ENCODE measurements at regions not wholly inside any gene's neighbourhood (a gene's known extent, or its start where the extent isn't known, plus 50 kb on each side); places are given as distances from the start of the nearest gene placed in this dataset.

DNA sequence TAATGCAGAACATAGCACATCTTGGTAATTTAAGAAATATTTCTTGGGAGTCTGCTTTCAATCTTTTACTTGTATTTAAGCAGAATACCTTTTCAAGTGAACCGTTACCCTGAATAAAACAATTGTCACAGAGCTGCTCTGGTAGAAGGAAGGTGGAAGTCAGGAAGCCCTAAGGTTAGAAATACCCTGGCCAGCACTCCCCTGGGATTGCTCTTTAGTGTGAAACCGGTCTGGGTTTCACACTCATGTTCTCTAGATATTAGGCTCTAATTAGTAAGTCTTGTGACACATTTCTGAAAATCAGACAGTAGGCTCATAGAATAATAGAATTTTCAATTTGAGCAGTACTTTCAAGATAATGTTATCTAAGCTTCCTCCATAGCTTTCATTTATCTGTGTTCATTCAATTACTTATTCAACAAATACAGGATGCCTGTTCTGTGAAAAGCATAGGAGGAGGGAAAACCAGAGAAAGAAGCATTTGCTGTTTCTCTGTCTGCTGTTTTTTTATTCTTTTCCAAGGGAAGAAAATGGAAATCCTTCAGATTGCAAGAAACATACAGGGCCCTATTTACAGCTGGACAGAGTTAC lies 825.5 kb downstream of the TLR4 start:
- Histone ChIP-seq H3K9me3 (replicated peaks; ENCODE audit: control insufficient read depth, insufficient read depth, low read length) (no peaks in the 10 kb centered on the region), H3K4me3 (no peak overlapping the region), H3K27ac (ENCODE audit: control insufficient read depth, insufficient read depth) (no peak overlapping the region), H3K36me3 (ENCODE audit: control insufficient read depth in 2 of 2, insufficient read depth in 2 of 2, low read length in 1 of 2) (no peaks in the 10 kb centered on the region), H2AFZ (ENCODE audit: control insufficient read depth, low read depth, low read length) (no peak overlapping the region), H3K27me3 (replicated peaks in 1 of 2; ENCODE audit: control insufficient read depth in 2 of 2, insufficient read depth in 2 of 2, low read length in 1 of 2) (no peaks in the 10 kb centered on the region), H3K79me2 (ENCODE audit: control insufficient read depth, insufficient read depth, low read length) (no peaks in the 10 kb centered on the region), H3K4me2 (ENCODE audit: control insufficient read depth, insufficient read depth) (no peak overlapping the region), H4K20me1 (ENCODE audit: control insufficient read depth, insufficient read depth) (no peaks in the 10 kb centered on the region), H3K4me1 (ENCODE audit: control insufficient read depth, insufficient read depth, low read length) (no peaks in the 10 kb centered on the region), H3K9ac (ENCODE audit: control insufficient read depth, insufficient read depth, low read length) (no peak overlapping the region)
- ChIA-PET RAD21 (ENCODE audit: unreplicated experiment) (interaction anchor here (2.0 to 3.0 kb wide), 2 partner anchors 10 to 24 kb away, joined by 8 to 9 read pairs; no protein-coding TSS in a partner anchor), SMC1A (ENCODE audit: uncharacterized antibody, unreplicated experiment) (interaction anchor here (0.6 to 2.1 kb wide), 7 partner anchors 10 to 807 kb away, joined by 3 to 9 read pairs (median 4); no protein-coding TSS in a partner anchor), CTCF (interaction anchor here (1.5 to 2.7 kb wide), 2 partner anchors 10 to 847 kb away, joined by 3 to 7 read pairs; no protein-coding TSS in a partner anchor), POLR2A (no interaction called here)
- intact Hi-C loops (cut with micrococcal nuclease; ENCODE audit: unreplicated experiment), result loop anchor here (1.0 kb wide), 1 partner anchor 134 kb away; no protein-coding TSS in a partner anchor
- 0% methylated on average over 2 of the region's 2 CpGs for WGBS (ENCODE audit: insufficient coverage, insufficient replicate concordance, low lambda C conversion rate, missing lambda C conversion rate)
- FAIRE-seq, result peak; percentile 64
- peak; percentile 95 for ATAC-seq
- in situ Hi-C loops (cut with MboI), result loop anchor here (10.0 kb wide), 1 partner anchor 755 kb away; no protein-coding TSS in a partner anchor
- BruUV-seq (replicated peaks), result no TSS peak
- DNase-seq (ENCODE audit: low read depth, low spot score), result peak; percentile 62
- no peak for TF ChIP-seq NFIC (IDR thresholded peaks at IDR 0.05; ENCODE audit: low read depth, low read length)
- TF ChIP-seq, protein P1, sequence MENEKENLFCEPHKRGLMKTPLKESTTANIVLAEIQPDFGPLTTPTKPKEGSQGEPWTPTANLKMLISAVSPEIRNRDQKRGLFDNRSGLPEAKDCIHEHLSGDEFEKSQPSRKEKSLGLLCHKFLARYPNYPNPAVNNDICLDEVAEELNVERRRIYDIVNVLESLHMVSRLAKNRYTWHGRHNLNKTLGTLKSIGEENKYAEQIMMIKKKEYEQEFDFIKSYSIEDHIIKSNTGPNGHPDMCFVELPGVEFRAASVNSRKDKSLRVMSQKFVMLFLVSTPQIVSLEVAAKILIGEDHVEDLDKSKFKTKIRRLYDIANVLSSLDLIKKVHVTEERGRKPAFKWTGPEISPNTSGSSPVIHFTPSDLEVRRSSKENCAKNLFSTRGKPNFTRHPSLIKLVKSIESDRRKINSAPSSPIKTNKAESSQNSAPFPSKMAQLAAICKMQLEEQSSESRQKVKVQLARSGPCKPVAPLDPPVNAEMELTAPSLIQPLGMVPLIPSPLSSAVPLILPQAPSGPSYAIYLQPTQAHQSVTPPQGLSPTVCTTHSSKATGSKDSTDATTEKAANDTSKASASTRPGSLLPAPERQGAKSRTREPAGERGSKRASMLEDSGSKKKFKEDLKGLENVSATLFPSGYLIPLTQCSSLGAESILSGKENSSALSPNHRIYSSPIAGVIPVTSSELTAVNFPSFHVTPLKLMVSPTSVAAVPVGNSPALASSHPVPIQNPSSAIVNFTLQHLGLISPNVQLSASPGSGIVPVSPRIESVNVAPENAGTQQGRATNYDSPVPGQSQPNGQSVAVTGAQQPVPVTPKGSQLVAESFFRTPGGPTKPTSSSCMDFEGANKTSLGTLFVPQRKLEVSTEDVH (IDR thresholded peaks at IDR 0.05; ENCODE audit: low read depth, partially characterized antibody), result no peak
- peak; percentile 41; the same call in 1 of the 2 replicates for TF ChIP-seq BMI1 (IDR thresholded peaks at IDR 0.05; ENCODE audit: borderline replicate concordance)
- TF ChIP-seq, protein P2, sequence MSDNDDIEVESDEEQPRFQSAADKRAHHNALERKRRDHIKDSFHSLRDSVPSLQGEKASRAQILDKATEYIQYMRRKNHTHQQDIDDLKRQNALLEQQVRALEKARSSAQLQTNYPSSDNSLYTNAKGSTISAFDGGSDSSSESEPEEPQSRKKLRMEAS (IDR thresholded peaks at IDR 0.05; ENCODE audit: low read depth, low read length), result no peak
- TF ChIP-seq, protein P3, sequence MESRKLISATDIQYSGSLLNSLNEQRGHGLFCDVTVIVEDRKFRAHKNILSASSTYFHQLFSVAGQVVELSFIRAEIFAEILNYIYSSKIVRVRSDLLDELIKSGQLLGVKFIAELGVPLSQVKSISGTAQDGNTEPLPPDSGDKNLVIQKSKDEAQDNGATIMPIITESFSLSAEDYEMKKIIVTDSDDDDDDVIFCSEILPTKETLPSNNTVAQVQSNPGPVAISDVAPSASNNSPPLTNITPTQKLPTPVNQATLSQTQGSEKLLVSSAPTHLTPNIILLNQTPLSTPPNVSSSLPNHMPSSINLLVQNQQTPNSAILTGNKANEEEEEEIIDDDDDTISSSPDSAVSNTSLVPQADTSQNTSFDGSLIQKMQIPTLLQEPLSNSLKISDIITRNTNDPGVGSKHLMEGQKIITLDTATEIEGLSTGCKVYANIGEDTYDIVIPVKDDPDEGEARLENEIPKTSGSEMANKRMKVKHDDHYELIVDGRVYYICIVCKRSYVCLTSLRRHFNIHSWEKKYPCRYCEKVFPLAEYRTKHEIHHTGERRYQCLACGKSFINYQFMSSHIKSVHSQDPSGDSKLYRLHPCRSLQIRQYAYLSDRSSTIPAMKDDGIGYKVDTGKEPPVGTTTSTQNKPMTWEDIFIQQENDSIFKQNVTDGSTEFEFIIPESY (IDR thresholded peaks at IDR 0.05), result no peak
- TF ChIP-seq NFXL1 (IDR thresholded peaks at IDR 0.05; ENCODE audit: borderline replicate concordance), result no peak
- TF ChIP-seq MXI1 (IDR thresholded peaks at IDR 0.05; ENCODE audit: low read depth, low read length), result no peak
- TF ChIP-seq ASH2L (IDR thresholded peaks at IDR 0.05; ENCODE audit: borderline replicate concordance, low read depth), result no peak
- no peak for TF ChIP-seq SREBF2 (IDR thresholded peaks at IDR 0.05; ENCODE audit: low read length)
- TF ChIP-seq, protein P4, sequence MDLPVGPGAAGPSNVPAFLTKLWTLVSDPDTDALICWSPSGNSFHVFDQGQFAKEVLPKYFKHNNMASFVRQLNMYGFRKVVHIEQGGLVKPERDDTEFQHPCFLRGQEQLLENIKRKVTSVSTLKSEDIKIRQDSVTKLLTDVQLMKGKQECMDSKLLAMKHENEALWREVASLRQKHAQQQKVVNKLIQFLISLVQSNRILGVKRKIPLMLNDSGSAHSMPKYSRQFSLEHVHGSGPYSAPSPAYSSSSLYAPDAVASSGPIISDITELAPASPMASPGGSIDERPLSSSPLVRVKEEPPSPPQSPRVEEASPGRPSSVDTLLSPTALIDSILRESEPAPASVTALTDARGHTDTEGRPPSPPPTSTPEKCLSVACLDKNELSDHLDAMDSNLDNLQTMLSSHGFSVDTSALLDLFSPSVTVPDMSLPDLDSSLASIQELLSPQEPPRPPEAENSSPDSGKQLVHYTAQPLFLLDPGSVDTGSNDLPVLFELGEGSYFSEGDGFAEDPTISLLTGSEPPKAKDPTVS (IDR thresholded peaks at IDR 0.05; ENCODE audit: low read depth, low read length), result no peak
- no peak for TF ChIP-seq TCF12 (IDR thresholded peaks at IDR 0.05; ENCODE audit: low read depth, low read length)
- TF ChIP-seq KDM1A (IDR thresholded peaks at IDR 0.05; ENCODE audit: borderline replicate concordance), result no peak
- TF ChIP-seq, protein P5, sequence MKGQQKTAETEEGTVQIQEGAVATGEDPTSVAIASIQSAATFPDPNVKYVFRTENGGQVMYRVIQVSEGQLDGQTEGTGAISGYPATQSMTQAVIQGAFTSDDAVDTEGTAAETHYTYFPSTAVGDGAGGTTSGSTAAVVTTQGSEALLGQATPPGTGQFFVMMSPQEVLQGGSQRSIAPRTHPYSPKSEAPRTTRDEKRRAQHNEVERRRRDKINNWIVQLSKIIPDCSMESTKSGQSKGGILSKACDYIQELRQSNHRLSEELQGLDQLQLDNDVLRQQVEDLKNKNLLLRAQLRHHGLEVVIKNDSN (IDR thresholded peaks at IDR 0.05; ENCODE audit: borderline replicate concordance, extremely low read length, insufficient read depth, low read depth, low read length), result no peak
- TF ChIP-seq SIX5 (IDR thresholded peaks at IDR 0.05; ENCODE audit: low read depth, low read length, severe bottlenecking), result no peak
- TF ChIP-seq TCF7 (IDR thresholded peaks at IDR 0.05; ENCODE audit: borderline replicate concordance), result no peak
- TF ChIP-seq LARP7 (IDR thresholded peaks at IDR 0.05), result no peak
- TF ChIP-seq HDGF (IDR thresholded peaks at IDR 0.05), result no peak
- no peak for TF ChIP-seq CHD4 (IDR thresholded peaks at IDR 0.05)

All from GM12878 (cell line).